Hypothalamus (tissue), 51 donors: ENCODE measurements at regions not wholly inside any gene's neighbourhood (a gene's known extent, or its start where the extent isn't known, plus 50 kb on each side); places are given as distances from the start of the nearest gene placed in this dataset.
"Not testable (repeated sequence)": the region's sequence is repeated elsewhere in the genome, so short reads cannot be mapped to it uniquely, and the experiment has no call there.

Source experiments
- DNase-seq, 51 donors: peaks; one replicate each; lab custom pipeline; 2025; lab: John Stamatoyannopoulos, UW

DNA sequence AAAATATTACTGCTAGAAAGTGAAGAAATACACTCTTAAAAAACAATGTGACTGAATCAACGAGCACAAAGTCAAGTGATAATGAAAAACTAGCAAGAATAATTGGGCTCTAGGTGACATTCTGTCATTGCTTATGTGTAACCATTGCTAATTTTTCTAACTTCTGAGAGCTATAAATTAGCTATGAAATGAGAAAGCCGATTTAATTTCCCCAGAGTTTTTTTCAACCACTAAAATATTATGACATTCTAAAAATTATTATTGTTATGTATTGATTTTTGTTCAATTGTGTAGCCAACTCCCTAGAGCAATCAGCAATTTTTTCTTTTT is 458.6 kb upstream of the ATXN8OS start:
- no peak for DNase-seq

DNA sequence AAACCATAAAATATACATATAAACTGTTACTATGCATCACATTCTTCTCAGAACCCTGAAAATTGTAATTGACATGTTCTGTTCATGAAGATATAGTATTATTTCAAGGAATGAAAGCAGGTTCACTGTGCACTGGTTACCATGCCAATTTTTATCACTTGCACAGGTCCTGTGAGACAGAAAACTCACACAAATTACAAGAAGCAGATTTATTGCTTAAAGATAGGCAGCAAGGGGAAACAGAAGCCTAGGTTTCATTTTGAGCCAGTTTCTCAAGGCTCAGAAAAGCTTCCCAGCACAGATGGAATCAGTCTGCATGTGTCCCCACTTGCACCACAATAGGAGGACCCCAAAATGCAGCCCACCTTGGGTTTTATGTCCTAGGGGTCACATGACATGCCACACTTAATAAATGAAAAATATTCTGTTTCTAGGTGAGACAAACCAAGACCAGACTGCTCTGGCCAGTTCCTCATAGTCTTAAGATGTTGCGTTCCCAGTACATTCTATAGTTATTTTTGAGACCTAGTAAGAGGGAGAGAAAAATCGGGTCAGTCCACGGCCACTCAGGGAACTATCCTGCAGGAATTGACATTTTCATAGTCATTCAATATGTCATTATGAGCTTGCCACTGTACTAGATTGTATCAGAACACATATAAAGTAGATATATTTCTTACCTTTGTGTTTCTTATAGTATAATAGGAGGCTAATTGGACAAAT is 459.1 kb upstream of the ATXN8OS start:
- no peak for DNase-seq

DNA sequence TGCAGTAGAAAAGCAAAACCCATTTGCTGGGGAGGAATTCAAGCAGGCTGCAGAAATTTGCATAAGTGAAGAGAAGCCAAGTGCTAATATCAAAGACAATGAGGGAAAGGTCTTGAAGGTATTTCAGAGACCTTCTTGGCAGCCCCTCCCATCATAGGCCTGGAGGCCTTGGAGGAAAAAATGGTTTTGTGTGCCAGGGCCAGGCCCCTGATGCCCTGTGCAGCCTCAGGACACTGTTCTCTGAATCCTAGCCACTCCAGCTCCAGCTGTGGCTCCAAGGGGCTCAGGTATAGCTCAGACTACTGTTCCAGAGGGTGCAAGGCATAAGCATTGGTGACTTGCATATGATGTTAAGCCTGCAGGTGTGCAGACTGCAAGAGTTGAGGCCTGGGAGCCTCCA is 463.2 kb upstream of the ATXN8OS start:
- no peak for DNase-seq

DNA sequence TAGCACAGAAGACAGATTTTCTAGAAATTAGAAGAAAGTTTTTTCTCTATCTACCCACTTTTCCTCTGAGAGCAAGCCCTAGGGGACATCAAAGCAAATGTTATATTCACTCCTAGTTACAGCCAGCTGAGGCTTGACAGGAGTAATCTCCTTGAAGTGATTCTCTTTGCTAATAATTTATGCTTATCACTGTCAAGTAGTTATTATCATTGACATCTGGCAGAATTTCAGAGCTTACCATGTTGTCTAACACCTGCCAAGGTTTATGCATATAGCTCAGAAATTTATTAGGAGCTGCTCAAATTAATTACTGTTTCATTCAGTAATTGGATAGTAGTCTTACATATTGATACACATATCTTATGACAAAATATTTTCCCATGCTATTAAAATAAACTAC is 465.9 kb upstream of the ATXN8OS start:
- no peak for DNase-seq

DNA sequence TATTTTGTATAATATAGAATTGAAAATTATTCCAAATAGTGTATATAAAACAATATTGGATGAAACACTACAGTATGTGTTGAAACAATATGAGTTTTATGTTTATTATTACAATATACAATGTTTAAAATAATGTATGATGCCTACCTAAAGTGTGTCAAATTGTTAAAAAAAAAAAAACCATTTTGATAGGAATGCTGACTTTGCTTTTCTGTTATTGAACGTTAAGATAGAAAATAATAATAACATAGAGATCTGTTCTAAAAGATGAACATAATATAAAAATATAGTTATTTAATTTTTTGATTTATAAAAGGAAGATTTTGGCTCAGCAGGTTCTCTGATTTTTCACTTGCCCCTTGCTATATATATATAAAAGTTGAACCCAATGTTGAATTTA is 474.6 kb upstream of the ATXN8OS start:
- no peak for DNase-seq

DNA sequence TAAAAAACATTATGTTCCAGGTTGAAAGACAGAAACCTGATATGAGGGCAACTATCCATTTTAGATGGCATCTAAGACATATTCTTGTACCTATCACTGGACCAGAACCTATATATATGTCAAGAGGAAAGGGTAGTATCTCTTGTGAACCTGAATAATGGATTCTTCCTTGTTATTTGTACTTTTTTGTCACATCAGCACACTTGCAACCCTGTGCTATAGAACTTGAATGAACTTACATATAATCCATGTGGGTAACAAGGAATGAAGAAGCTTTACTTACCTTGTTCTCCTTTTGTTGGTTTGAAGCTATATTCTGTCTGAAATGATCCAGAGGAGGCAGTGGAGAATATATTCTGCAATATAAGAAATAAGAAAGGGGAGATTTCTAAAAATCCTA is 483.7 kb upstream of the ATXN8OS start:
- DNase-seq, result no peak

DNA sequence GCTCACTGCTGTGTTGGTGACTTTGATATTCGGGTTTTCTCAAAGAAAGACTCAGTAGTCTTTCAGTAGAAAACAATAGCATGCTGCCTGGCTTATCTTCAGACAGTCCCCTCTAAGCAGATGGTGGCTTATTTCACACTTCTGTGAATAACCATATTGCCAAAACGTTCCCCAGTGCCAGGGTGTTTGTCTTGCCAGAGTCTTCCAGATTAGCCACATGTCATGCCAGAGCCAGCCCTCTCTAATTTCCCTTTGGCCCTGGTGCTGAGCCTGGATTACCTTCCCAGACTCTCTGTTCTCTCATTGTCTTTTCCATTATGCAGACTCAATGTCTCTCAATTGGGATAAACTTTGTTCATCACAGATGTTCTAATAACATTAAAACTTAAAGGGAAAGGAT is 488.0 kb upstream of the ATXN8OS start:
- no peak for DNase-seq

DNA sequence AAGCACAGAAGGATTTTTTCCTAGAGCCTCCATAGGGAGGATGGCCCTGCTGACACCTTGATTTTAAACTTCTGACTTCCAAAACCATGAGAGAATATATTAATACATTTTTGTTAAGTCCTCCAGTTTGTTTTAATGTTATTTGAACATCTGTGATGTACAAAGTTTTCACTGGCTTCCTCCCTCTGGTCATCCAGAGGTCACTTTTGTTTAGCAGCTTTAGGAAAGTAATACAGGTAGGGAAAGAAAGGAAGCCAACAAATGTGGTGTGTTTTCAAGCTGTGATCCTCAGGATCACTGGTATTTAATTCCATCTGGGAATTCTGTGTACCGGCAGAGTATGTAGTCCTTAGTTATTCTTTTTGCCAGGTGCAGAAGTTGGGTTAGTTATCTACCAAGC is 488.8 kb upstream of the ATXN8OS start:
- DNase-seq, result no peak

DNA sequence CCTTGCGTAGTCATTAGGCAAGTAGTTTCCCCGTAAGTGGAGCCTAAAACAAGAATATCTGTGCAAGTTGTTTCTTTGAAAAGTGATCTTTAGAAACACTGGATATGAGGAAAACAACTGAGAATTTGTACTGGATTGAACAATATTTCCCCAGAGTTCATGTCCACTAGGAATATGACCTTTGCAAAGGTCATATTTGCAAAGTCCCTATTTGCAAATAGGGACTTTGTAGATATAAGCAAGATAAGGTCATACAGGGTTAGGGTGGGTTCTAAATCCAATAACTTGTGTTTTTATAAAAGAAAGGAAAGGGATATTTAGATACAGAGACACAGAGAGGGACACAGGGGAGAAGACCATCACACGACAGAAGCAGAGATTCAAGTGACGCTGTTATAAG is 489.2 kb upstream of the ATXN8OS start:
- no peak for DNase-seq

DNA sequence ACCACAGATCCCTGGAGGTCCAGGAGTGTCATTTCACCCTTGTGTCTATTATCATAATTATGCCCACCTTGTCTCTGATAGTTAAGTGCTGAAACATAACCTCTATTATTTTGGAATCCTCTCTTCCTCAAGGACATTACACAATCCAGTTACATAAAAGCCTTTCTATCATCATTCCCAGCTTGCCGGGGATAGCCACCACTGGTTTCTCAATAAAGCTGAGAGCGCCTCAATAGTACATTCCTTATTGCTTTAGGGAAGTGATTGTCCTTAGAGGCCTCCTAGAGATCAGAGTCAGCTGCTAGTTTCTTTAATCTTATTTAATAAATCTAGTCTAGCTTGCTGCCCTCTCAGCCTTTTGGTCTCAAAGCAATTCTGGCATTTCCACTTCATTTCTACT is 490.0 kb upstream of the ATXN8OS start:
- DNase-seq, result no peak

DNA sequence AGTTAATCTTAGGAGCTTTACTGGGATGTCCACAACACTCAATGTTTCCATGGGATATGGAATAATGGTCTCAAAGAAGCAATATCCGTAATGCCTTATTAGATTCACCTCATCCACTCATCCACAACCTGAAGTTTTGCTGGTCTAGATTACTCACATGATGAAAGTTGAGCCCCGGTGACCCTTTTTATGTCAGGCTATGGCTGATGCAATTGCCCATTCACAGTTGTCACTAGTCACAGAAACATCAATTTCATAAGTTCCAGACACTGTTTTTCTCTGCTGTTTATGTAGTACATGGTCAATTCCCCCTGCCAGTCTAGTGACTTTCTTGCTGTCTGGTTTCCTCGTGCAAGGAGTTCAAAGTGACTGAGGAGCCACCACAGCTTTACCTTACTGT is 491.2 kb upstream of the ATXN8OS start:
- DNase-seq, result no peak

DNA sequence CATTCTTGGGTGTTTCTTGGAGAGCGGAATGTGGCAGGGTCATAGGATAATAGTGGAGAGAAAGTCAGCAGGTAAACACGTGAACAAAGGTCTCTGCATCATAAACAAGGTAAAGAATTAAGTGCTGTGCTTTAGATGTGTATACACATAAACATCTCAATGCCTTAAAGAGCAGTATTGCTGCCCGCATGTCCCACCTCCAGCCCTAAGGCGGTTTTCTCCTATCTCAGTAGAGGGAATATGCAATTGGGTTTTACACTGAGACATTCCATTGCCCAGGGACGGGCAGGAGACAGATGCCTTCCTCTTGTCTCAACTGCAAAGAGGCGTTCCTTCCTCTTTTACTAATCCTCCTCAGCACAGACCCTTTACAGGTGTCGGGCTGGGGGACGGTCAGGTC is 492.6 kb upstream of the ATXN8OS start:
- not testable (repeated sequence) for DNase-seq

DNA sequence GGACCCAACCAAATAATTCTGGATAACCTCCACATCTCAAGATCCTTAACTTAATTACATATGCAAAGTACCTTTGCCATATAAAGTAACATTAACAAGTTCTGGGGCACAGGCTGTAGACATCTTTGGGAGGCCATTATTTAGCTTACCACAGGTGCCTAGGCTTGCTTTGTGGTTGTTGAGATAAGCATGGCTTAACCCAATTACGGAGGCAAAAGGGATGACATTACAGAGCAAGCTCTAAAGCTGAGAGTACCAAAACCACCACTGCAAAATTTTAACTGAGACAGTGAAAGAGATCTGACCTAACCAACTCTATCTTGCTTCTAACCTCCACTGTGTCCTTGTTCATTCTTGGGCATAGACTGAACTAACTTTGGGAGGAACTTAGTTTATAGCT is 502.9 kb upstream of the ATXN8OS start:
- no peak for DNase-seq

DNA sequence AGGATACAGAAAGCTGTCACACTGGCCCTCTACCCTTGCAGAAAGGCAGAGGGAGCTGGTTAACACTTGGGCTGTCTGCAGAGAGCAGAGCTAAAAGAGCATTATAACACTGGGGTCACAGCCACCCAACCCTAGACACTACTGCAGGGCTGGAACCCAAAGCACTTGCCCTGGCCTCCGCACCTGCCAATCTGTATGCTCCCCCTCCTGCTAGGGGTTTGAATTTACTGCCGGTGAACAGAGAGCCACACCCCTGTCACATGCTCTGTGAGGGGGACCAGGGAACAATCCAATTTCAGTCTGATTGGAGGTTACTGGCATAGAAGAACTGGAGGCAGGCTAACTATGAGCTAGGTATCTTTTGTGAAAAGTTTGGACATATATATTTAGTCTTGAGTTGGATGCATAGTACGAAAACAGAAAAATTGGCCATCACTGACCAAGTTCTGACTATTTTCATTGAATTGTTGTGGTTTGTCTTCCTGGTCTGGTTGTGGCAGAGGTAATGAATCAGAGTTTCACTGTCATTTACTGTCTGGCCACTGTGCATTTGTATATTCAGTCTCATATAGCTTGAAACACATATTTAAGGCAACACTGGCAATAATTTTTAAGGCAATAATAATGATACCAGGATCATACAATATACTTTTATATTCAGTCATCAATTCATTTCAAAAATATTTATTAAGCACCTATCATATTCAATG is 504.3 kb upstream of the ATXN8OS start:
- DNase-seq, result no peak

DNA sequence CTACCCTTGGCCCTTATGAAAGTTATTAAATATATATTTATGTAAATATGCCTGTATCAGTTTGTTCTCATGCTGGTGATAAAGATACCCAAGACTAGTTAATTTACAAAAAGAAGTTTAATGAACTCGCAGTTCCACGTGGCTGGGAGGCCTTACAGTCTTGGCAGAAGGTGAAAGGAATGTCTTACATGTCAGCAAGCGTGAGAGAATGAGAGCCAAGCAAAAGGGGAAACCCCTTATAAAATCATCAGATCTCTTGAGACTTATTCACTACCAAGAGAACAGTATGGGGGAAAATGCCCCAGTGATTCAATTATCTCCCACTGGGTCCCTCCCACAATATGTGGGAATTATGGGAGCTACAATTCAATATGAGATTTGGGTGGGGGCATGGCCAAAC is 506.0 kb upstream of the ATXN8OS start:
- DNase-seq, result no peak

DNA sequence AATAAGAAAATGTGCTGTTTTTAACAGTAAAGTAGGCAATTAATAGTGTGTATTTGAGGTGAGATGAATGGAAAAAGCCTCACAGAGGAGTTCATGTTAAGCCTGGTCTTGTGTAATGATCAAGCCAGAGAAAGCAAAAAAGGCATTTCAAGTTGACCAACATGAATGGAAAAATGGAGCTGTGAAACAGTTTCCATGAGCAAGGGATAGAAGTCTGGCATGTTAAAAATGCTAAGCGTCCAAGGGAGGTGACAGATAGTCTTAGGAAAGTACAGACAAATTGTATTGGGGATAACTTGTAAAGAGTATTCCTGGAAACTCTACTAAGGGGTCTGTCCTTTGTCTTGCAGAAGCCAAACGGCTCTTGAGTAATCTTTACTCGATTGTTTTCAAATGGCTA is 506.8 kb upstream of the ATXN8OS start:
- no peak for DNase-seq

DNA sequence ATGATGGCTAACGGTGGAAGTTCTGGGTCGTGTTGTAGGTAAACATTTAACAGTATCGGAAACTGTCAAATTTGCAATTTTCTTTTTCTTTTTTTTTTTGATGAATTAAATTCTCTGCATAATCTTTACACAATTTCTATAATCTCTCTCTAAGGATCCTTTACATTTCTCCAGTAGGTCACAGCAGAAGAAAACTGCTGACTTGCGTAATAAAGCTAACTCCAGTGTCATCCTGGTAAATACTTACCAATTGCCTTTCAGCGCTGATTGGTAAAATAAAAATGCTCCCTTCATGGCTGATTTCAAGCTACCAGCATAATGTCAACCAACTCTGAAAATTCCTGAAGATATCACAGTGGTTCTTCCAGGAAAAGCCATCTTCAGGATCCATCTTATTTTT is 510.5 kb upstream of the ATXN8OS start:
- DNase-seq, result no peak

DNA sequence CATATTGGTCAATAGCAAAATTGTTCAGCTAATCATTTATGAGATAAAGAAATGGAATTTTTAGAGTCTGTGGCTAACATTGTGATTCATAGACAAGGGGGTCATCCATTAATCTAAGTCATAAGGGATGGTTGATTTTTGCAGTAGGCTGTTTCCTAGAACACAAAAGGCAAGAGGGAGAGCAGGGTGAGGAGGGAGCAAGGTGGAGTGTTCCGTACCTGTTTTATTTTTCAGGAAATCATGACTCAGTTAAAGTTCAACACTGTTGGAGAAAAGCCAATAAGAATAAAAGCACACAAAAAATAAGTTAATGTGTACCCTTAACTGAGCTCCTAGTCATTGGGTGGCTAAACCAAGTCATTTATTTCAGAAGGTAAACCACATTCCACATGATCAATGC is 512.4 kb upstream of the ATXN8OS start:
- DNase-seq, result no peak

DNA sequence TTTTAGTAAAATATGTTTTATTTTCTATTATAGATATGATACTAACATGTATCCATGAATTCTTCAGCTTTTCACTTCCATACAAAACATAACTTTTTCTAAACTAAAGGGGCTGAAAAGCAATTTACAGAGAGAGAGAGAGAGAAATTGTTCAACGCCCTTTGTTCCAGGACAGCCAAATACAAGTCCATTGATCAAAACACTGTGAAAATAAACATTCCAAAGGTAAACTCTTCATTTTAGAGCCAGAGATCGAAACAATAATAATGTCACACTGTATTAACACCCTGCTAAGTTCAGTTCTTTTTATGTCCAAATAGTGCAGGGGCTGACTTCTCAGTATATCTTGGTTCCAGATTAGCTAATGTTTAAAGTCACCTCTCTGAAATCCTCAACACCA is 516.2 kb upstream of the ATXN8OS start:
- DNase-seq, result no peak

DNA sequence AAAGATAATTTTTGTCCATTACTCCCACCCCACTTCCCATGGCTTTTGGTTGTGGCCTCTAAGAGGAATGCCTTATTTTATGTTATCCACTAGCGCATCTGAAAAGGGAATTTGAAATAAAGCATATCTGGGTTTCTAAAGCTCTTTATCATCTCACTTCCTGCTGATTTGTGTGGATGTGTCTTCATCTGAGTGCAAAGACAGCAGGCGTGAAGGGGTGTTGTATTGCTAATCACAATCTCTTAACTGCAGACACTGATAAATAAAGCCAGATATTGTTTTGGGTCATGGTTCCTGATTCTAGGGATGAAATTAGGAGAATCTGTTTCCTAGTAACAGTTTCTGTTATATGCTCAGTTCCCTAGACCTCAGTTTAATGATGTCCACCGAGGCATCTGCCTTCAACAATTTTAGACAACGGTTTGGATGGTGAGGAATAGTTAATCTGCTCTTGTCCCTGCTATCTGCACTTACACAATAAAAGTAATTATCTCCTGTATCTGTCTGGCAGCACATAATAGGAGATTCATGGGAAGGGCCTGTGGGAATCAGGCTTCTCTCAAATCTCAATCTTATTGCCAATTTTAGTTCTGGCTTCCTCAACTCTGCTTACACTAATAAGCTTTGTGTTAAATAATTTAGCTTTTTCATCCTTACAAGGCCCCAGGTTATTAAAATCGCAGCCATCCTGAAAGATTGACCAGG is 517.9 kb upstream of the ATXN8OS start:
- DNase-seq, result no peak

DNA sequence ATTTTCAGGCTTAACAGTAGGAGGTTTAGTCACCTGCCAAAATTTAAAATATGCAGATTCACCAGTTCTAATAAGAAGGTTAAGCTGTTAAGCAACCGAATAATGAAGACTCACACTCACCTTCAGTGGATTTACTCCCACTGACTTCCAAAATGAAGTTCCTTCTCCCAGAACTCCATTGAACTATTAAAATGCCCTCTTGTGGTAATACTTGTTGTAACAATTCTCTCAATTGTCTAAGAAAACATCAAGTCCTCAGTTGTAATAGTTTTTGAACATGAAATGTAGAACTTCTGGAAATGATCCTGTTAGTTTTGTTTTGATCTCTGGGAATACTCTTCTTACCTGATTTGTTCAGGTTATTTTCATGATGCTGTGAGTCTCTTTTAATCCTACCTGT is 522.0 kb upstream of the ATXN8OS start:
- DNase-seq, result no peak

DNA sequence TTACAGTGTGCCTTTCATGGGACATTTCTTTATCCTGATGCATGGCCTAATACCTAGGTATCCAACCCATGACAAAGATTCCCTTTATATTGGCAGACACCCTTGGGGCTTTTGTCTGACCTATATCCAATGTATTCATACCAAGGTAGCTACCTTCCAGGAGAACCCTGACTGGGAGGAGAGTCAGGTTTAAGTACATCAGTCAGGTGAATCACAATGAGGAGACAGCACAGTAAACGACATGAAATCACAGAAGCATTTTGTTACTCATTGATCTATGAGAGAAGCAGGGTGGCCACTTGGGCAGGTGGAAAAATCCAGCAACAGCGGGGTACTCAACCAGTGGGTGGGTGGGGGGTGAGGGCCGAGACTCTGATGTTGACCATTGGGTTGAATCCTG is 527.4 kb upstream of the ATXN8OS start:
- DNase-seq, result no peak
